Peyer's patch (tissue), 4 donors: ENCODE measurements at regions not wholly inside any gene's neighbourhood (a gene's known extent, or its start where the extent isn't known, plus 50 kb on each side); places are given as distances from the start of the nearest gene placed in this dataset.

Experiments used
- DNase-seq, 3 donors: peaks; one replicate each; pipeline ENCODE4 v3.0.0-alpha.2; 2017 to 2019
- H3K27ac ChIP-seq, 4 donors: fragments of 200-600 bp; sonication (generic); one replicate each; pipeline ENCODE4 v1.5.1; 2016 to 2019
- H3K27me3 ChIP-seq, 2 donors: fragments of 200-600 bp; sonication (generic); one replicate each; pipeline ENCODE4 v1.5.1; 2019
- H3K36me3 ChIP-seq, 3 donors: fragments of 200-600 bp; sonication (generic); one replicate each; pipeline ENCODE4 v1.5.1; 2016 to 2019
- H3K4me1 ChIP-seq, 4 donors: fragments of 200-600 bp; sonication (generic); one replicate each; pipeline ENCODE4 v1.5.1; 2016 to 2019
- H3K4me3 ChIP-seq, 4 donors: fragments of 200-600 bp; sonication (generic); 1 replicate in 3 of 4; 2 replicates in 1 of 4; pipeline ENCODE4 v1.5.1; 2016 to 2019; ENCODE audit warnings: mild to moderate bottlenecking in 1 of 4
- H3K9me3 ChIP-seq, 4 donors: fragments of 200-600 bp; sonication (generic); one replicate each; pipeline ENCODE4 v1.5.1; 2016 to 2019; ENCODE audit warnings: mild to moderate bottlenecking in 1 of 4
- CTCF ChIP-seq, 6 experiments: fragments of 450-650 bp in 4 of 6; fragments of 200-600 bp in 2 of 6; sonication (generic) in 1 of 6; IDR thresholded peaks; one replicate each; pipeline ENCODE4 v1.5.1; 2017 to 2019; ENCODE audit warnings: antibody characterized with exemption in 6 of 6, mild to moderate bottlenecking in 3 of 6, moderate library complexity in 1 of 6
- POLR2A ChIP-seq, 2 donors: fragments of 450-650 bp; IDR thresholded peaks; one replicate each; pipeline ENCODE4 v1.5.1; 2017; ENCODE audit warnings: antibody characterized with exemption in 2 of 2, mild to moderate bottlenecking in 2 of 2, moderate library complexity in 2 of 2

DNA sequence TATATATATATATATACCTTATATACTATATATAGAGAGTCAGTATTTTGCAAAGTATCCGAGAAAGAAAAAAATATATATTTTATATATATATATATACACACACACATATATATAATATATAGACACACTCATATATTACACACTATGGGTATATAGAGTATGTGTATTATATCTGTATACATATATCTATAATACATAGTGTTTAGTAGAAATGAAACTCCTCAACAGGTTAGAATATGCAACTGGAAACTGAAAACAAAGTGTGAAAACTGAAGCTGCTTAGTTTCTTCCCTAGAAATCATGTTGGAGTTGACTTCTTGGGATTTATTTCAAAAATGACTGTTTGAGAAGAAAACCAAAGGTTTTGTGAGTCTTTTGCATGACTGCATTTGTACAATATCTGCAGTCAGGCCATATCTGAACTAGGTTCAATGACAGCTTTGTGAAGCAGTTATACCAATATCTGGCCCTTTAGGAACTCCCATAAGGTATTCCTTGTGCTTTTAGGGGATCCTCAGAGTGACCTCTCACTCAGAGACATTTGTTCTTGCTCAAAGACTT, 284.1 kb downstream of the CASP12 start:
- H3K36me3 ChIP-seq = no peaks in the 10 kb centered on the region
- no peak overlapping the region for H3K4me3 ChIP-seq
- no peaks in the 10 kb centered on the region for H3K4me1 ChIP-seq
- no peak overlapping the region for H3K27ac ChIP-seq
- H3K27me3 ChIP-seq = no peaks in the 10 kb centered on the region
- TF ChIP-seq POLR2A (IDR thresholded peaks at IDR 0.05) (no peak), CTCF (IDR thresholded peaks at IDR 0.05) (no peak)
- no peak for DNase-seq
- H3K9me3 ChIP-seq = no peaks in the 10 kb centered on the region

DNA sequence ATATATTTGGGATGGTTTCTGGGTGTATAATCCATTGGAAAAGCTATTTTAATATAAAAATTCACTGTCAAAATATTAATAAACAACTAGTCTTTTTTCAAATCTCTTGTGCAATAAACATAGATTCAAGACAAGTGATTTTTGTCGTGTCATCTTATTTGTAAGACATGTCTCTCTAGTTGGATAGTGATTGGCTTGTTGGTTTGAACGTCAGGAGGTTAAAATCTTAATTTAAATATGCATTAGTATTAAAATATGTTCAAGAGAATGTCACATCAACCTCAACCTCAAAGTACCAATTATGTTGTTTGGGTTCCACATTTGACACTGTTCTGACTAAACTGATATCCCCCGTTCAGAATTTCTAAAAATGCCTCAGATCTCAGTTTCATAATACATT, 287.6 kb downstream of the CASP12 start:
- Histone ChIP-seq H3K4me1 (no peaks in the 10 kb centered on the region), H3K27me3 (no peaks in the 10 kb centered on the region), H3K9me3 (no peaks in the 10 kb centered on the region), H3K27ac (no peak overlapping the region), H3K36me3 (no peaks in the 10 kb centered on the region), H3K4me3 (no peak overlapping the region)
- no peak for DNase-seq
- TF ChIP-seq CTCF (IDR thresholded peaks at IDR 0.05) (no peak), POLR2A (IDR thresholded peaks at IDR 0.05) (no peak)

GRCh38 chr11:104609311-104610085, 288.8 kb downstream of the CASP12 start:
- Histone ChIP-seq H3K4me3 (no peak overlapping the region), H3K27me3 (no peaks in the 10 kb centered on the region), H3K27ac (no peak overlapping the region), H3K36me3 (no peaks in the 10 kb centered on the region), H3K4me1 (no peaks in the 10 kb centered on the region), H3K9me3 (no peaks in the 10 kb centered on the region)
- DNase-seq = no peak
- TF ChIP-seq CTCF (IDR thresholded peaks at IDR 0.05) = peak; percentile 36 to 69 (median 64)
- no peak for TF ChIP-seq POLR2A (IDR thresholded peaks at IDR 0.05)

GRCh38 chr11:104602643-104603042, 295.6 kb downstream of the CASP12 start:
- no peak for DNase-seq
- no peak overlapping the region for H3K27ac ChIP-seq
- no peaks in the 10 kb centered on the region for H3K4me1 ChIP-seq
- H3K4me3 ChIP-seq = no peak overlapping the region
- H3K27me3 ChIP-seq = no peaks in the 10 kb centered on the region
- no peaks in the 10 kb centered on the region for H3K9me3 ChIP-seq
- H3K36me3 ChIP-seq = no peaks in the 10 kb centered on the region
- TF ChIP-seq POLR2A (IDR thresholded peaks at IDR 0.05) (no peak), CTCF (IDR thresholded peaks at IDR 0.05) (no peak)

GRCh38 chr11:104594228-104594958, 303.9 kb downstream of the CASP12 start:
- TF ChIP-seq POLR2A (IDR thresholded peaks at IDR 0.05) = no peak
- no peak for TF ChIP-seq CTCF (IDR thresholded peaks at IDR 0.05)
- H3K4me1 ChIP-seq = no peaks in the 10 kb centered on the region
- H3K9me3 ChIP-seq = no peaks in the 10 kb centered on the region
- no peak overlapping the region for H3K27ac ChIP-seq
- no peak for DNase-seq
- no peaks in the 10 kb centered on the region for H3K27me3 ChIP-seq
- no peak overlapping the region for H3K4me3 ChIP-seq
- H3K36me3 ChIP-seq = no peaks in the 10 kb centered on the region
